Stimulated activated CD8-positive, alpha-beta memory T cell treated with anti-CD3 and anti-CD28 coated beads, Interleukin-7, amount 100 ng/mL, for 48 hours (primary cell): ENCODE measurements at regions not wholly inside any gene's neighbourhood (a gene's known extent, or its start where the extent isn't known, plus 50 kb on each side); places are given as distances from the start of the nearest gene placed in this dataset.

Experiments
- DNase-seq, 2 donors: peaks; one replicate each; pipeline ENCODE4 v3.0.0-alpha.2; 2020; ENCODE audit warnings: low read depth in 1 of 2; ENCODE audit errors: extremely low read depth in 1 of 2

- DNase-seq: no peak
These were observed 379.1 kb upstream of the CDH11 start for GRCh38 chr16:65500919-65501318.

- DNase-seq: no peak
These were observed 378.1 kb upstream of the CDH11 start for GRCh38 chr16:65500007-65500406.

- DNase-seq: no peak
These were observed 377.7 kb upstream of the CDH11 start for GRCh38 chr16:65499566-65499965.

GRCh38 chr16:65497571-65497970 lies 375.7 kb upstream of the CDH11 start:
- DNase-seq: no peak

GRCh38 chr16:65495106-65495505 lies 373.2 kb upstream of the CDH11 start:
- no peak for DNase-seq

- DNase-seq: no peak
These were observed 372.7 kb upstream of the CDH11 start for GRCh38 chr16:65494609-65495008.

GRCh38 chr16:65494080-65494479 lies 372.2 kb upstream of the CDH11 start:
- no peak for DNase-seq

- no peak for DNase-seq
These were observed 368.4 kb upstream of the CDH11 start for GRCh38 chr16:65490286-65490685.

- no peak for DNase-seq
These were observed 367.7 kb upstream of the CDH11 start for GRCh38 chr16:65489531-65490023.

GRCh38 chr16:65487231-65487630 lies 365.4 kb upstream of the CDH11 start:
- DNase-seq: no peak

GRCh38 chr16:65481956-65482355 lies 360.1 kb upstream of the CDH11 start:
- DNase-seq: no peak

- DNase-seq: no peak
These were observed 358.6 kb upstream of the CDH11 start for GRCh38 chr16:65480281-65481091.

GRCh38 chr16:65476448-65476955 lies 354.6 kb upstream of the CDH11 start:
- DNase-seq: no peak

- no peak for DNase-seq
These were observed 351.8 kb upstream of the CDH11 start for GRCh38 chr16:65473699-65474098.

- no peak for DNase-seq
These were observed 347.3 kb upstream of the CDH11 start for GRCh38 chr16:65469116-65469515.

GRCh38 chr16:65468133-65468532 lies 346.3 kb upstream of the CDH11 start:
- DNase-seq: no peak

- no peak for DNase-seq
These were observed 341.9 kb upstream of the CDH11 start for GRCh38 chr16:65463652-65464260.

- DNase-seq: no peak
These were observed 335.2 kb upstream of the CDH11 start for GRCh38 chr16:65457084-65457483.

GRCh38 chr16:65455761-65456160 lies 333.9 kb upstream of the CDH11 start:
- DNase-seq: no peak

- no peak for DNase-seq
These were observed 331.8 kb upstream of the CDH11 start for GRCh38 chr16:65453646-65454045.

- DNase-seq: no peak
These were observed 327.7 kb upstream of the CDH11 start for GRCh38 chr16:65449526-65449925.

GRCh38 chr16:65446427-65446826 lies 324.6 kb upstream of the CDH11 start:
- DNase-seq: no peak
